HFF-Myc (cell line): ENCODE measurements at regions not wholly inside any gene's neighbourhood (a gene's known extent, or its start where the extent isn't known, plus 50 kb on each side); places are given as distances from the start of the nearest gene placed in this dataset.
"Not testable (repeated sequence)": the region's sequence is repeated elsewhere in the genome, so short reads cannot be mapped to it uniquely, and the experiment has no call there.

Experiments used
- DNase-seq: peaks from one replicate; pipeline ENCODE4 v3.0.0-alpha.2; 2011; ENCODE audit warnings: low read depth; ENCODE audit errors: extremely low read depth
- H3K4me3 ChIP-seq: replicated peaks from 2 replicates; pipeline ENCODE4 v1.5.1; 2011; ENCODE audit warnings: low read depth, mild to moderate bottlenecking, control low read depth, low read length
- TF ChIP-seq, protein P1 (sequence below): IDR thresholded peaks from 2 replicates; pipeline ENCODE4 v1.5.1; 2012; ENCODE audit warnings: mild to moderate bottlenecking, low read depth, low read length, control low read depth; ENCODE audit errors: missing control alignments

DNA sequence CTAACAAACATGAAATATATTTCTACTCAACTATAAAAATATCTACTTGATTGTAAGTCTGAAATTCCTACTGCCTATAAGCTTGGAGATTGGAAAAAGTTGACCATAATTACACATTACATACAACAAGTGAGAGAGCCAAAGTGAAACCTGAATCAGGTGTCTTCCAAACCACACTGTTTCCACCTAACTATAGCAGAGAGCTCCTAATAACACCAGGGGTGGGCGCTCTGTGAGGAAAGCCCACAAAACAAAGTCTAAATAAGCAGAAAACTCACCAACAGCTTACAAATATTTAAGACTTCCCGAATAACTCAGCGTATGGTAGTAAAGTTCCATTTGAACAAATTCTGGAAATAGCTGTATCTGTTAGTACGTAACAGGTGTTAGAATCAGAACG, 119.9 kb downstream of the GPR37 start:
- no peak for DNase-seq
- no peak overlapping the region for H3K4me3 ChIP-seq

DNA sequence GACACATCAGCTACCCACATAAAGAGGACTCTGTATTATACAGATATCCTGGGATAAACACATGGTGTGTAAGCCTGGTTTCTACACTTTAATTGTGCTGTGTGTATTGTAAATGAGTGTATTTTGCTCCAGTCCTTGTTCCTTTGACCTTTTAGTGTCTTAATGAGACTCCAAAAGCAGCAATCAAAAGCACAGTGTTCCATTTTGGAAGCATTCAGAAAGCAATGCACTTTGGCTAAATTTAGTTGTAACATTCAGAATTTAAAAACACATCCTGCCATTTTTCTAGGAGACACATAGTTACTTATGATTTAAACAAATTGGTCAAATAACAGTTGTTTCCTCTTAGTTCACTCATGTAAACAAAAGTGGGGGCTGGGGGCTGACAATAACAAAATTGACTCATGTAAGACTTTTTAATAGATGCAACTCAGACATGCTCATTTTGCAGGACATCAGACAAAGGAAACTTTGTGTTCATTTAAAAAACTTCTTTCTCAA, 122.2 kb downstream of the GPR37 start:
- no peak for DNase-seq
- TF ChIP-seq, protein P1, sequence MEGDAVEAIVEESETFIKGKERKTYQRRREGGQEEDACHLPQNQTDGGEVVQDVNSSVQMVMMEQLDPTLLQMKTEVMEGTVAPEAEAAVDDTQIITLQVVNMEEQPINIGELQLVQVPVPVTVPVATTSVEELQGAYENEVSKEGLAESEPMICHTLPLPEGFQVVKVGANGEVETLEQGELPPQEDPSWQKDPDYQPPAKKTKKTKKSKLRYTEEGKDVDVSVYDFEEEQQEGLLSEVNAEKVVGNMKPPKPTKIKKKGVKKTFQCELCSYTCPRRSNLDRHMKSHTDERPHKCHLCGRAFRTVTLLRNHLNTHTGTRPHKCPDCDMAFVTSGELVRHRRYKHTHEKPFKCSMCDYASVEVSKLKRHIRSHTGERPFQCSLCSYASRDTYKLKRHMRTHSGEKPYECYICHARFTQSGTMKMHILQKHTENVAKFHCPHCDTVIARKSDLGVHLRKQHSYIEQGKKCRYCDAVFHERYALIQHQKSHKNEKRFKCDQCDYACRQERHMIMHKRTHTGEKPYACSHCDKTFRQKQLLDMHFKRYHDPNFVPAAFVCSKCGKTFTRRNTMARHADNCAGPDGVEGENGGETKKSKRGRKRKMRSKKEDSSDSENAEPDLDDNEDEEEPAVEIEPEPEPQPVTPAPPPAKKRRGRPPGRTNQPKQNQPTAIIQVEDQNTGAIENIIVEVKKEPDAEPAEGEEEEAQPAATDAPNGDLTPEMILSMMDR = no peak
- H3K4me3 ChIP-seq = no peak overlapping the region

More for the DNA sequence above, 119.9 kb downstream of the GPR37 start:
- TF ChIP-seq, protein P1 = no peak

DNA sequence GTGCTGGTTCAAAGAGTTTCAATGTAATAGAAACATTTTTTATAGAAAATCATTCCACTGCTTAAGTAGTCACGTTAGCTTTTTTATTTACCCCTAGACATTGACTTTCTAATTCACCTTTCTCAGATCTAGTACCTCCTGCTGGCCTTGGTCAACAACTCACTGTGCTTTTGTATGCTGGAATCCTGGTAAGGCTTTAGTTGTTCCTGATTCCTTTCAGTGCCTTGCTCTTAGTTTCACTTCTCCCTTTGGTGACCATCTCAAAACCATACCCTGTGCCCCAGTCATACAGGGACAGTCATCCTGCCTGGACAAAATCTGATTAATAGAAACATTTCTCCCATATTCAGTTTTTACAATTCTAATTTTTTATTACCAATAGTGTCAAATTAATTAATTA, 130.2 kb downstream of the GPR37 start:
- TF ChIP-seq, protein P1 = no peak
- H3K4me3 ChIP-seq = no peak overlapping the region
- DNase-seq = no peak

DNA sequence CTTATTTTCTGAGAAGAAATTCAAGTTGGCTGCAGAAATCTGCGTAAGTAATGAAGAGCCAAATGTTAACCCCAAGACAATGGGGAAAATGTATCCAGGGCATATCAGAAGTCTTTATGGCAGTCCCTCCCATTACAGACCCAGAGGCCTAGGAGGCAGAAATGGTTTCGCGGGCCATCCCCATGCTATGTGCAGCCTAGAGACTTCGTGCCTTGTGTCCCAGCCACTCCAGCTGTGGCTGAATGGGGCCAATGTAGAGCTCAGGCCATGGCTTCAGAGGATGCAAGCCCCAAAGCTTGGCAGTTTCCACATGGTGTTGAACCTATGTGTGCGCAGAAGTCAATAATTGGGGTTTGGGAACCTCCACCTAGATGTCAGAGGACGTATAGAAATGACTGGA, 131.9 kb downstream of the GPR37 start:
- no peak overlapping the region for H3K4me3 ChIP-seq

DNA sequence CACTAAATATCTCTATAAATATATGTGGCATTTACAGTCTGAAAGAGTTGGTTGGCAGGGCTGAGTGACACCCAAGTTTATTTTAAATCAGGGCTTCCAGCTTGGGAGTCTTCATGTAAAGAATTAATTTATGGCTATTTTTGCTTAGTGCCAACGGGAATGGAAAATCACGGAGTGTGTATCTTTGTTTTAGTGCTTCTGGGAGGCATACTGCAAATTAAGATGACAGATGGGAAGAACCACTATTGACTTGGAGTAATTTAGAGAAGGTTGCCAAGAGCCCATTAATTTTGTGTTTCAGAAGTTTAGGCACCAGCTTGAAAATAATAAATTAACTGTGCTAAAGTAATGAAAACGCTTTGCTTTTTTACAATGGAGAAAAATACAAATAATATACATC, 135.2 kb downstream of the GPR37 start:
- TF ChIP-seq, protein P1 = no peak
- no peak overlapping the region for H3K4me3 ChIP-seq
- no peak for DNase-seq

More for the DNA sequence above, 131.9 kb downstream of the GPR37 start:
- TF ChIP-seq, protein P1 = no peak
- no peak for DNase-seq

DNA sequence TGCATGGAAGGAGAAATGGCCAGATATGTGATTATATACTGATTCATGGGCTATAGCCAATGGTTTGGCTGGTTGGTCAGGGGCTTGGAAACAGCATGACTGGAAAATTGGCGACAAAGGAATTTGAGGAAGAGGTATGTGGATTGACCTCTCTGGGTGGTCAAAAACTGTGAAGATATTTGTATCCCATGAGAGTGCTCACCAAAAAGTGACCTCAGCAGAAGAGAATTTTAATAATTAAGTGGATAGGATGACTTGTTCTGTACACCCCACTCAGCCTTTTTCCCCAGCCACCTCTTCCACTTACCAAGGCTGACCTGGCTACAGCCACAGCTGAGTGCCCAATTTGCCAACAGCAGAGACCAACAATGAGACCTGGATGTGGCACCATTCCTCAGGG, 146.7 kb downstream of the GPR37 start:
- TF ChIP-seq, protein P1 = no peak
- H3K4me3 ChIP-seq = no peak overlapping the region
- no peak for DNase-seq

DNA sequence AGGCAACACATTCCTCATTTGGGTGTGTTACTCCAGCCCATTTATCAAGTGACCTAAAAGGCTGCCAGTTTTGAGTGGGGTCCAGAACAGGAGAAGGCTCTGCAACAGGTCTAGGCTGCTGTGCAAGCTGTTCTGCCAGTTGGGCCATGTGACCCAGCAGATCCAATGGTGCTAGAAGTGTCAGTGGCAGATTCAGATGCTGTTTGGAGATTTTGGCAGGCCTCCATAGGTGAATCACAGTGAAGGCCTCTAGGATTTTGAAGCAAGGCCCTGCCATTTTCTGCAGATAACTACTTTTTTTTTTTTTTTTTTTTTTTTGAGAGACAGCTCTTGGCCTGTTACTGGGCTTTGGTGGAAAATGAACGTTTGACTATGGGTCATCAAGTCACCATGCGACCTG, 147.5 kb downstream of the GPR37 start:
- H3K4me3 ChIP-seq, DNase-seq: not testable (repeated sequence)
